Keratinocyte (primary cell): ENCODE measurements at regions not wholly inside any gene's neighbourhood (a gene's known extent, or its start where the extent isn't known, plus 50 kb on each side); places are given as distances from the start of the nearest gene placed in this dataset.
A peak's percentile ranks its signal among the peaks of the same experiment; 100 is the strongest.

Experiments
- DNase-seq: peaks from one replicate; pipeline ENCODE4 v3.0.0-alpha.2; 2011; ENCODE audit warnings: low read depth, missing footprints, low spot score
- FAIRE-seq: peaks from 2 replicates; lab custom pipeline; 2011; peaks lifted over from hg19 to GRCh38; lab: Jason Lieb, UNC
- H2AFZ ChIP-seq: 2 replicates; pipeline ENCODE4 v1.6.0; 2012; ENCODE audit warnings: low read length, control low read depth, inconsistent platforms; ENCODE audit not compliant: control insufficient read depth
- H3K27ac ChIP-seq: 2 replicates; pipeline ENCODE4 v1.5.1; 2011; ENCODE audit warnings: low read length; ENCODE audit not compliant: control insufficient read depth, insufficient read depth
- H3K27me3 ChIP-seq: 3 replicates; pipeline ENCODE4 v1.6.0; 2011; ENCODE audit warnings: low read length; ENCODE audit not compliant: control insufficient read depth, insufficient read depth; ENCODE audit errors: extremely low read depth
- H3K36me3 ChIP-seq, 2 experiments: 2 replicates in 1 of 2; 3 replicates in 1 of 2; pipeline ENCODE4 v1.5.1; 2011; ENCODE audit warnings: low read length in 2 of 2, mild to moderate bottlenecking in 1 of 2; ENCODE audit not compliant: control insufficient read depth in 2 of 2, insufficient read depth in 2 of 2; ENCODE audit errors: extremely low read depth in 1 of 2
- H3K4me1 ChIP-seq: 3 replicates; pipeline ENCODE4 v1.5.1; 2011; ENCODE audit warnings: low read length; ENCODE audit not compliant: control insufficient read depth, insufficient read depth; ENCODE audit errors: extremely low read depth
- H3K4me2 ChIP-seq: 3 replicates; pipeline ENCODE4 v1.6.0; 2011; ENCODE audit warnings: low read depth, low read length; ENCODE audit not compliant: control insufficient read depth, insufficient read depth; ENCODE audit errors: extremely low read depth
- H3K4me3 ChIP-seq, 3 experiments: fragments of 200-600 bp in 1 of 3; sonication (generic) in 1 of 3; 2 replicates in 2 of 3; 3 replicates in 1 of 3; pipeline ENCODE4 v1.5.1; 2011 to 2016; ENCODE audit warnings: low read length in 3 of 3, mild to moderate bottlenecking in 3 of 3, control low read depth in 2 of 3, inconsistent platforms in 1 of 3, low read depth in 1 of 3, mixed read lengths in 1 of 3, mixed run types in 1 of 3, moderate library complexity in 1 of 3; ENCODE audit not compliant: control insufficient read depth in 2 of 3, insufficient read depth in 2 of 3; ENCODE audit errors: extremely low read depth in 1 of 3
- H3K79me2 ChIP-seq: 2 replicates; pipeline ENCODE4 v1.6.0; 2012; ENCODE audit warnings: low read length; ENCODE audit not compliant: control insufficient read depth, insufficient read depth
- H3K9ac ChIP-seq: 3 replicates; pipeline ENCODE4 v1.6.0; 2011; ENCODE audit warnings: low read length; ENCODE audit not compliant: control insufficient read depth, insufficient read depth; ENCODE audit errors: extremely low read depth
- H3K9me1 ChIP-seq: 3 replicates; pipeline ENCODE4 v1.6.0; 2011; ENCODE audit warnings: low read length; ENCODE audit not compliant: control insufficient read depth, insufficient read depth; ENCODE audit errors: extremely low read depth
- H3K9me3 ChIP-seq: 2 replicates; pipeline ENCODE4 v1.5.1; 2012; ENCODE audit warnings: low read depth, low read length; ENCODE audit not compliant: control insufficient read depth
- H4K20me1 ChIP-seq: 3 replicates; pipeline ENCODE4 v1.6.0; 2011; ENCODE audit warnings: low read length; ENCODE audit not compliant: control insufficient read depth, insufficient read depth; ENCODE audit errors: extremely low read depth
- CTCF ChIP-seq, 3 experiments: IDR thresholded peaks in 1 of 3; conservative IDR thresholded peaks in 1 of 3; optimal IDR thresholded peaks in 1 of 3; 2 replicates in 2 of 3; 3 replicates in 1 of 3; pipeline versions ENCODE3 to v1.5.1; 2011; ENCODE audit warnings: low read length in 3 of 3, mild to moderate bottlenecking in 3 of 3, moderate library complexity in 2 of 3, control low read depth in 1 of 3, inconsistent platforms in 1 of 3; ENCODE audit not compliant: insufficient read depth in 2 of 3; ENCODE audit errors: extremely low read depth in 1 of 3
- EZH2 ChIP-seq: IDR thresholded peaks from one replicate; pipeline ENCODE4 v1.6.1; 2012; ENCODE audit warnings: inconsistent platforms, mild to moderate bottlenecking, low read length, moderate library complexity
- dilution Hi-C: fragments of 300-500 bp; cut with MboI; formaldehyde crosslinking; loops from one replicate; pipeline ENCODE4 v1.7.0; 2020; ENCODE audit warnings: low sequenced_read_pairs; ENCODE audit not compliant: extremely low pct_ligation_motif_present

- peak; percentile 43 for FAIRE-seq
- Histone ChIP-seq H3K9ac (no peak overlapping the region), H3K27me3 (no peaks in the 10 kb centered on the region), H3K4me3 (no peak overlapping the region), H3K4me2 (no peak overlapping the region), H2AFZ (peak overlapping the region; percentile 58), H3K27ac (no peak overlapping the region), H3K79me2 (no peaks in the 10 kb centered on the region), H3K9me1 (no peaks in the 10 kb centered on the region), H3K4me1 (no peaks in the 10 kb centered on the region), H3K36me3 (no peaks in the 10 kb centered on the region), H4K20me1 (no peaks in the 10 kb centered on the region), H3K9me3 (no peaks in the 10 kb centered on the region)
- DNase-seq = no peak
- no peak for TF ChIP-seq CTCF (optimal IDR thresholded peaks at IDR 0.05 in 1 of 3, IDR thresholded peaks at IDR 0.05 in 1 of 3, conservative IDR thresholded peaks at IDR 0.05 in 1 of 3; ENCODE audit: extremely low read depth in 1 of 3, insufficient read depth in 2 of 3, low read length in 3 of 3)
- TF ChIP-seq EZH2 = no peak
- dilution Hi-C loops = no loop called here
Measured at GRCh38 chr1:187408212-187409004, 579.7 kb downstream of the PLA2G4A start.

GRCh38 chr1:187409341-187409740, 580.6 kb downstream of the PLA2G4A start:
- no peak overlapping the region for H3K4me2 ChIP-seq
- H2AFZ ChIP-seq = no peak overlapping the region
- H3K4me1 ChIP-seq = no peaks in the 10 kb centered on the region
- H3K9ac ChIP-seq = no peak overlapping the region
- no peak overlapping the region for H3K4me3 ChIP-seq
- no peaks in the 10 kb centered on the region for H3K9me1 ChIP-seq
- no peaks in the 10 kb centered on the region for H4K20me1 ChIP-seq
- no peak for DNase-seq
- H3K79me2 ChIP-seq = no peaks in the 10 kb centered on the region
- H3K27ac ChIP-seq = no peak overlapping the region
- TF ChIP-seq CTCF (optimal IDR thresholded peaks at IDR 0.05 in 1 of 3, IDR thresholded peaks at IDR 0.05 in 1 of 3, conservative IDR thresholded peaks at IDR 0.05 in 1 of 3; ENCODE audit: extremely low read depth in 1 of 3, insufficient read depth in 2 of 3, low read length in 3 of 3) (no peak), EZH2 (no peak)
- no peaks in the 10 kb centered on the region for H3K27me3 ChIP-seq
- H3K9me3 ChIP-seq = no peaks in the 10 kb centered on the region
- dilution Hi-C loops = no loop called here
- FAIRE-seq = no peak
- H3K36me3 ChIP-seq = no peaks in the 10 kb centered on the region
